HG03521 (cell line): ENCODE measurements at regions not wholly inside any gene's neighbourhood (a gene's known extent, or its start where the extent isn't known, plus 50 kb on each side); places are given as distances from the start of the nearest gene placed in this dataset.
A peak's percentile ranks its signal among the peaks of the same experiment; 100 is the strongest.

Source experiments
- ATAC-seq: cut with Tn5 transposase; IDR thresholded peaks from one replicate; pipeline ENCODE4 v1.9.1; 2021; ENCODE audit warnings: mild to moderate bottlenecking, moderate library complexity; ENCODE audit not compliant: unreplicated experiment

DNA sequence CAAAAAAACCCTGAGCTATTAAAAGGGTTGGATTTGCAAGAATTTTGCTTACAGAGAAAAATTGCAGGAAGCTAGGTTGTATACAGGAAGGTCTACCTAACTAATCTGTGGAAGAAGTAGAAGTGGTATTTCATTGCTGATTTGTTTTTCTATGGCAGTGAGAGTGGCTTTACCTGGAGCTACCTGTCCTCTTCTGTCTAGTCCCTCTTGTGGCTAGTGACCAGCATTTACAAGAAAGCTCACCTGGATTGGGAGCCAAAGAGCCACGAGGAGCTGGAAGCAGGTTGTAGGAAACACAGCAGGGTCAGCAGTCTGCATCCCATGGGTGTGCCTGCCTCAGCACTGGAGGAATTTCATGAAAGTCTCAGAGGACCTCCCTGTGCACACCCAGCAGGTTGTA is 120.3 kb upstream of the RALGAPA2 start:
- ATAC-seq: no peak

DNA sequence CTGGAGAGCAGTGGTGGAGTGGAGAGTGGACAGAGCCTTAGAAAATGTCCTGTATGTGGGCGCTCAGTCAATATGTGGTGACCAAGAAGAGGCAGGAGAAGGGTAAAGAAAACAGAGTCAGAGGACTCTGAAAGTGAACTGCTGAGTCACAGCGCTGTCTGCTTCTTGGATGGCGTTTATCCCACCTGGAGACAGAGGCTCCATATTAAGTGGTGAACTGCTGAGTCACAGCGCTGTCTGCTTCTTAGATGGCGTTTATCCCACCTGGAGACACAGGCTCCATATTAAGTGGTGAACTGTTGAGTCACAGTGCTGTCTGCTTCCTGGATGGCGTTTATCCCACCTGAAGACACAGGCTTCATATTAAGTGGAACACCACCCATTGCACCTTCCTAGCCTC is 119.3 kb upstream of the RALGAPA2 start:
- no peak for ATAC-seq

DNA sequence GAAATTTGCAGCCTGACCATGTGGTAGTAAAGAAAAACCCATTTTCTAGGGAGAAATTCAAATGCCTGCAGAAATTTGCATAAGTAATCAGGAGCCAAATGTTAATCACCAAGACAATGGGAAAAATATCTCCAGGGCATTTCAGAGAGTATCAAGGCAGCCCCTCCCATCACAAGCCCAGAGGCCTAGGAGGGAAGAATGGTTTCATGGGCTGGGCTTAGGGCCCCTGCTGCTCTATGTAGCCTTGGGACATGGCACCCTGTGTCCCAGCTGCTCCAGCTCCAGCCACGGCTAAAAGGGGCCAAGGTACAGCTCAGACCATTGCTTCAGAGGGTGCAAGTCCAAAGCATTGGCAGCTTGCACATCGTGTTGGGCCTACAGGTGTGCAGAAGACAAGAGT is 117.2 kb upstream of the RALGAPA2 start:
- ATAC-seq: no peak

DNA sequence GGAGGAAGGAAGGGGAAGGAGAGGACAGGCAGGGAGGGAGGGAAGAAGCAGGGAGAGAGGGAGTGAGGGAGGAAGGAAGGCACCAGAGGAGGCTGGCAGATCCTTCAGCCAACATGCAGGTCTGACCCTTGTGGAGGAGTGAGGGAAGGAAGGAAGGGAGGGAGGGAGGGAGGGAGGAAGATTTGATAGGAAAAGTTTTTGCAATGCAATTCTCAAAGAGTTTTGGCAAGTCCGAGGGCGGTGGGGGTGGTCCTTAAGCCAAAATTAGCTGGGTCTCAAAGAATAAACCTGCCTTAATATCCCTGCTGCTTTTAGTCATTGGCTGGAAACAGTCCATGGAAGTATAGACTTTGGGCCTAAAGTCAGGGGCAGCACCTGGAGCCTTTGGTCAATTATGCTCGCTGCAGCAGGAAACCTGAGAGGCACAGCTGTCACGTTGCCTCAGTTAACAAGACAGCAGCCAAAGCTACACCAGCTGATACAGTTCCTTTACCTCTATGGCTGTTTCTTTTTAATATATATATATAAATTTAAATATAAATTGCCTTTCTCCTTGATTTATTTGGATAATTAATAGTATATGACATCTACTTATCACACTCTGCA is 115.7 kb upstream of the RALGAPA2 start:
- no peak for ATAC-seq

DNA sequence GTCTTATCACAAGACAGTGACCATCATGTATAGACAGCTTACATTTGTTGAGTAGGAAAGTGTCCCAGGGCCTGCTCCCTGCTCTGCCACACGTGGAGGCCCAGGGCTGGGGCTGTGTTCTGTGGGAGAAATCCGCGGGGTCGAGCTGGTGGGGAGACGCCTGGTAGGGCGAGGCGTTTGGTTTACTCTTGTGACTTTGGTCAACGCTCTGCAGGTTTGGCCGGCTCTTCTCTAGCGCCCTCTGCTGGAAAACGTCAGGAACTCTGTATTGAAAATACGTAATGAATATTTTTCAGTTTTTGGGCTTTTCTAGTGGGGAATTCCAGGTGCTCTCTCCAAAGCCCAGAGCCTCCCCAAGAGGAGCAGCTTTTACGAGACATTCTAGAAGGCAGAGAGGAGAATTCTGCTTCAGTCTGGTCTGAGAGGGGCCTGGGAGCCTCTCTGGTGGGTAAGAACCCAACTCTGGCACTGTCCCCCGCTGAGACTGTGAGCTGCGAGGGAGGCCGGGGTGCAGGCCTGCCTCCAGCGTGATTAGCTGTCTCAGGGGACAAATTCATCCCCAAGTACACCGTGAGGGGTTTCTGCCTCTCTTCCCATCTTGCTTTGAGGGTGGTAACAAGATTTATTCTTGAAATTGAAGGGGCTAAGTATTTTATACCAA is 112.6 kb upstream of the RALGAPA2 start:
- peak; percentile 46 for ATAC-seq

DNA sequence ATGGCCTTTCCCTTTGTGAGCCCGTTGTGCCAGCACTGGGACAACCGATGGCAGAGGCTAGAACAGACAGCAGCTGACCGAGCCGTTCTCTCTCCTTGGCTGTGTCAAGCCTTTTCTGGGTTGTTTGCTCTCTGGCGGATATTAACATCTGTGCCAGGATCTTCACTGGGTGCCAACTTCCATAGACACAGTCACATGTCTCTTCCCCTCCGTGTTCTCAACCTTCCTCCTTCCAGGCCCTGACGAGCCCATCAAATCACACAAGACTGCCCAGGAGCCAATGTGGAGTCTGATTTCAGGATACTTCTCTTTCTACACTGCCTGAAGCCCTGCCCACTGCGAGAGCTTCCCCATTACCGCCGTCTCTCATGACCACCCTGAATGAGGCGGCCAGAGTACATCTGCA is 111.0 kb upstream of the RALGAPA2 start:
- no peak for ATAC-seq

DNA sequence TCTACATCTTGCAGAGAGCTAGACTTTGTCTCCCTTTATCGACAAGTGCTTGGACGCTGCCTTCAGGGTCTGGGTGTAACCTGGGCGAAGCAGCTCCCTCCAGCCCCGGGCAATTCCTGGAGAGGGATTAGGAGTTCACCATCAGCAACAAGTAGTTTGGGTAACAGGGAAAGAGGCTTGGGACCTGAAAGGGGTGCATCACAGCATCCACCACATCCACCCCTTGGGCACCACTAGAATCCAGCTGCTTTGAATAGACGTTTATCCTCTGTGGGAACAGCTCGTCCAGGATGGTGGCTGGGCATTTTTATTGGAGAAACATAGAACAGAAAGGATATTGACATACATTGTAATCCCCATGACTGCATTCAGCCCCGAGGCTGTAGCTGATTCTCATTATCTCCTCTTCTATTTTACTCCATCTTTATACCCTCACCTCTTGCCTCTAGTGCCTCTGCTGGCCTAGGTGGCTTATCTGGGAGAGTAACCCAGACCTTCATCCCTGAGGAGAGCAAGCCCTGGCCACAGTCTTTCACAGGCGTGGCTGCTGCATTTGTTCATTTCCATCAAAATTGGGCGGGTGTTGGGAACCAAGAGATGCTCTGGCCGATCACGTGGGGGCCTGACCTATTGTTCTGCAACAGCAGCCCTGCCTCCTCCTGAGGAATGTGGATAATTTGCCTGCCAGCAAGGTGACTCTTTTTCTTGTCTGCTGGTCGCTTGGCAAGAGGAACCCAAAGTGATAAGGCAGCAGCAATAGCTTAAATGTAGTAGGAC is 109.2 kb upstream of the RALGAPA2 start:
- ATAC-seq: no peak

DNA sequence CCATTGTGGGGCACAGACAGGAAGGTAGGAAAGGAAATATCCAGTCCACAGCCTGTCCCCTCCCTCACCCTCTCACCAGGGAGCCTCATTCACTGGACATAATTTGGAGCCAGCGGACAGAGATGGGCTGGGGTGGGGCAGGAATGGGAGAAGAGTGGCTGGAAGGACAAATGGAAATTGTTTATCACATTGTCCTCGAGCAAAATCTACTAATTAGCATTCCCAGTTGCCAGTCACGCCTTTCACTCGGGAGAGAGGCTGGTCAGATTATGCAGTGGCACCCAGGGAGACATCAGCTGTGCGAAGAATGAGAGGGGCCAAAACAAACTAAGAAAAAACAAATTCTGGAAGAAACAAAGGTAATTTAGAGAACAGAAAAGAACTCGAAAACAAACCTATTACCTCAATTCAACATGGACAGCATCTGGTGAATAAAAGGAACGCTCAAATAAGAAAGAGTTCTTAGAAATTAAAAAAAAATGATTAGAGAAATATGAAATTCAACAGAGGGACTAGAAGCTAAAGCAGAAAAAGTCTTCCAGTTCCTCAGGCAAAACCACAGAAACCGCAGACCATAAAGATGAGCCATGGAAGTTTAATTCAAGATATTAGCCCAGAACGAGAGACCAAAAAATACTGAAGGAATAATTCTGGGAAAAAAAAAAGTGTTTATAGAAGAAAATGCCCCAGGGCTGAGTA is 108.5 kb upstream of the RALGAPA2 start:
- ATAC-seq: no peak

DNA sequence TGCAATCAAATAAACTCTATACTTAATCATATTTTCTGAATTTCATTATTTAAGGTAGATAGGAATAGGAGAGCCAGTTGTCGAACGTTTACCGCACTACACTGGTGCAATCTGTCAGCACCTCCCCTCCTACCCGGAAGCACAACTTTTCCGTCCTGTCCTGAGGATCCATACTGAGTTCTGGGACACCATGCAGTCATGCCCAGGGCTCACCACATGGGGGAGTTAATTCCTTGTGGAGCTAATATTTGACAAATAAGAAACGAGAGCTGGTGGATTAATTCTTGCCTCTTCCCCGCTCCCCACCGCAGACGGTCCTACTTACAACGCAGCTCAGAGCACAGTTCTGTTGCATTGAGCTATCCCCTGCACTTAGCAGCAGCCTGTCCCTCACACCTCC is 107.7 kb upstream of the RALGAPA2 start:
- ATAC-seq: no peak

DNA sequence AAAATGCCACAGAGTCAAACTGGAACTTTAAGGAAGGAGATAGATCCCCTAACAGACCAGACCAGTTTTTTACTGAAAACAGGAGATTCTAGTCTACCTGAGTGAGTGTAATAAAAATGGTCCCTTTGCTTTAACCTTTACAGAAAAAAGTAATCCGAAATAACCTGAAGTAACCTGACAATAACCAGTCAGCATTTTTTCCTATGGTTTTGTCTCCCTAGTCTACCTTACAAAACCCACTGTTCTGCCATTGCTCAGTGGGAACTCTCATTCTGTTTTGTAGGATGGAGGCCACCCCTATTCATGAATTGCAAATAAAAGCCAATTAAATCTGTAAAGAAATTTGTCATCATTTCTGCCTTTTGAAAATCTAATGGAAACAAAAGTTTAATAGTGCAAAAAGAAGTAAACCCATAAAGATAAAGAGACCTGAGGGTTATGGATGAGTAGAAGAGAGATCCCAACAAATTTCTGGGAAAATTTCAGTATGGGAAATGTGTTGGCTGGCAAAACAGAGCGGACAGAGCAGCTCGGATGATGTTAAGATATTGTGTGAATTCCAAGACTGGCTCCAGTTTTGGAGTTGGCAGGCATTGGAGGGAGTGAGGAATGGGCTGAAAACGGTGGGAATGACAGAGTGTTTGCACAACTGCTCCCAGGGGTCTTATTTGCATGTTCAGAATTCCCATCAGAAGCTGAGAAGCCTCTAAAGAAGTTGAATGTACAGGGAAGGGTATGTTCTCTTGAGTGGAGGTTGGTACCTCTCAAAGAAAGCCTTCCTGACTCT is 104.7 kb upstream of the RALGAPA2 start:
- no peak for ATAC-seq

DNA sequence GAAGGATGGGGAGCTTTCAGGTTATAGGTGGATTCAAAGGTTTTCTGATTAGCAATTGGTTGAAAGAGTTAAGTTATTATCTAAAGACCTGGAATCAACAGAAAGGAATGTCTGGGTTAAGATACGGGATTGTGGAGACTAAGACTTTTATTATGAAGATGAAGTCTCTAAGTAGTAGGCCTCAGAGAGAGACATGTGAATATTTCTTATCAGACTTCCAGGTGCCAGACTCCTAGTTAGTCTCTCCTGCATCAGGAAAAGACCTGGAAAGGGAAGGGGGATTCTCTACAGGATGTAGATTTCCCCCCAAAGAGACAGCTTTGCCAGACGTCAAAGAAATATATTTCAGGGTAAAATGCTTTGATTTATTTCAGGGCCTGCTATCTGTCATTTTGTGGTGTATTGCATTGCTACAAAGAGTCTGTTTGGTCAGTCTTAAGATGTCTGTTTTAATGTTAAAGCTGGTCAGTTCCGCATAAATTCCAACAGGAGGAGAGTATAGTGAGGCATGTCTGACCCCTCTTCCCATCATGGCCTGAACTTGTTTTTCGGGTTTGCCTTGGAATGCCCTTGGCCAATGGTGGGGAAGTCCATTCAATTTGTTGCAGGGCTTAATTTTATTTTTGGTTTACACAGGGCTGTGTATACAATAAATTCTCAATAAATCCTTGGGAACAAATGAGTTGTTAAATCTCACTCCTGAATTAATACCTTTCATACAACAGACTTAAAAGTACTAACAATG is 103.4 kb upstream of the RALGAPA2 start:
- no peak for ATAC-seq

DNA sequence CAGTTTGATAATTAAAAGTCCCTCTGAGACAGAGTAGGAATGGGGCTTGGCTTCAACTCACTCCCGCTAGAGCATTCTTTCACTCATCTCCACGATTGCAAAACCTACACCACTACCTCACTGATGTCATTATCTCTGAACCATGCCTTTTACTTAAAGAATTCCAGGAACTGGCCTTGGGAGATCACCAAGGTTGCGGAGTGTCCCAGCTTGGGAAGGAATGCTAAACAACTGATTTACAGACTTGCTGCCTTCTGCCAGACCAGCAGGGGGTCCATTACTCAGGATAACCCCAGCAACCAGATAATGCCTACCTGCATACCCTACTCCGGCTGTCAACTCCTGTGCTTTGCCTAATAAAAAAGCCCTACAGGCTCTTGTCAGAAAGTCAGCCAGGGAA is 102.2 kb upstream of the RALGAPA2 start:
- no peak for ATAC-seq

DNA sequence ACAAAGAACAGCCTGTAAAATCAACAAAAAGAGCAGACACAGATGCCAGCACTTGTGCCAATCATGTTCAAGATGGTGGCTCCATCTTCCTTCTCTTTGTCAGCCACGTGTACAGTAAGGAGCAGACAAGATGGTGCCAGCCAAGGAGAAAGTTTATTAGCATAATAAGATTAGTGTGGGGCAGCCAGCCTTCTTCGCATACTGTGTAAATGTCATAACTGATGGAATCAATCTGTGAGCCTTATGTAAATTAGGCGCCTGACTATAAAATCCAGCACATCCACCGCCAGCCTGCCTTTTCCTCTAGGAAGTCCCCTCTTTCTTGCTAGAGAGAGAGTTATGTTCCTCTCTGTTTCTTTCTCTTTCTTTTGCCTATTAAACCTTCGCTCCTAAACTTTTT is 99.7 kb upstream of the RALGAPA2 start:
- no peak for ATAC-seq

DNA sequence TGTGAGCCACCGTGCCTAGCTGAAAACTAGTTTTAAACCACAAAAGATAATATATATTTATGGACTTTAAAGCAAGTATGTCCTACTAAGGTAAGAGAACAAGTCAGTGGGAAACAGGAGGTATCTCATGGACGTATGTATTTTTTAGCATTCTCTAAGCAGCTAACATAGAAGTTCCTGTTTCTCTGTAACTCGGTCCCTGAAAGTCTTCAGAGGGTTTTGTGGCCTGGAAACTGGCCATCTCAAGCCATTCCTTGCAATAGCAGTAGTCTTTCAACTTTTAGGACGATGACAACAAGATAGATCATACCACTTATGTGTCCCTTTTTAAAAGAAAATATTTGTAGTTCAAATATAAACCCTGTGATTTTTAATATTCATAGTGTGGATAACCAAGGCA is 95.6 kb upstream of the RALGAPA2 start:
- no peak for ATAC-seq

DNA sequence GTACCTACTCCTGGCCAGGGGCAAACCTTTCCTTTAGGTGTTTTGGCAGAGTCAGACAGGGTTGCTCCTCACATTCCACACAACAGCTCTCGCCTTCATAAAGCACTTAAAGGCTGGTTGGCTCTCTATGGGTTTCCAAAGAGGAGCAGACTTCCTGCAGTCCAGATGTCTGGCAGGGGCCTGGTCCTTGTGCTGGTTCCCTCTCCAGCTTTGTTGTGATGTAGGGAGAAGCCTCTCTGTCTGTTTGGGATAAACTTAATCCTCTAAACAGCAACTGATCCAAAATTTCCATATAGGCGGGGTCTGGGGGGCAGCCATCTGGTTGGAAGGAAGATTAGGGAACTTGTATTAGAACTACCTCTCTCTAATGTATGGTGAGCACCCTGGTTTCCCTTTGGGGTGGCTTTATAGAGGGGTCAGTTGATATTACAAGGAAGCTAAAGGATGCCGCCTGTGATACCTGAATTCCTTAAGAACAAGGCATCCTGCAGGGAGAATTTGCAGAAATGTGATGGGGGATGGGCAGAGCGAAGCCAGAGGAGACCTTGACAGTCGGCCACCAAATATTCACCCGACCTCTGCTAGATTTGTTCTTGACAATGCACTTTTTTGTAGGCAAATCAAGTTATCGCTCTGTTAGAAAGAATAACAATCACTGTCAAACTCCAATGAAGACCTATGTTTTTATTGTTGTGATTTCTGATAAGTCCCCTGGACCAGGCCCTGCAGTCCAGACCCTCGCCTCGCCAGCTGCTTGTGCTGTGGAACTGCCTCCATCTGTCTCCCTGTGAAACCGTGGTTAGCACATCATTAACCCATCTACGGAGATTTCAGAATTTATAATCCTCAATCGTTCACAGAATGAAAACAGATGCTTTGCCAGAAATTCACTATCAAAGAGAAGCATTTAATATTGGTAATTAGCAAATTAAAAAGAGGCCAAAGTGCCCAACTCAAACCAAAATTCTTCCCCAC is 94.0 kb upstream of the RALGAPA2 start:
- ATAC-seq: no peak

DNA sequence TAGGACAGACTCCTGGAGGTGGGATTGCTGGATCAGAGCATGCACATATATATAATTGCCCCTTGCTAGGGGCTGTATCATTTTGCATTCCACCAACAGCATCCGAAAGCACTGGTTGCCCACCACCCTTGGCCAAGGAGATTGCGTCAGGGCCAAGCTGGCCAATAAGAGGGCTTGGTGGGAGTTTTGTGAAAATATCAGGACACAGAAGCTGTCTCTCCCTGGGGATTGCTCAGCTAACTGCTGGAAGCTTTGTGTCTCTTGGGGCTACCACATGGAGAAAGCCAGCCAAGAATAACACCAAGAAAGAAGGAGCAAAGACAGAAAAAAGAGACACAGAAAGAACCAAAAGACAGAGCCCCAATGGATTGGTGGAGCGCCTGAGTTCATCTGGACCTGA is 90.6 kb upstream of the RALGAPA2 start:
- ATAC-seq: no peak

DNA sequence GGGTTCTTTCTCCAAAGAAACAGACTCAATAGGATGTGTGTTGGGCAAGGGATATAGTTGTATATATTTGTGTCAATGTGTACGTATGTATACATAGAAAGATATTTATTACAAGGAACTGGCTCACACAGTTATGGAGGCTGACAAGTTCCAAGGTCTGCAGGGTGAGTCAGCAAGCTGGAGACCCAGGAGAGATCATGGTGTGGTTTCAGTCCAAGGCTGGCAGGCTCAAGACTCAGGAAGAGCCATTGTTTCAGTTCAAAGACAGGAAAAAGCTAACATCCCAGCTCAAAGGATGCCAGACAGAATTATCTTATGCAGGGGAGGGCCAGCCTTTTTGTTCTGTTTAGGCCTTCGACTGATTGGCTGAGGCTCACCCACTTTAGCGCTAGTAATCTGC is 89.9 kb upstream of the RALGAPA2 start:
- ATAC-seq: no peak

DNA sequence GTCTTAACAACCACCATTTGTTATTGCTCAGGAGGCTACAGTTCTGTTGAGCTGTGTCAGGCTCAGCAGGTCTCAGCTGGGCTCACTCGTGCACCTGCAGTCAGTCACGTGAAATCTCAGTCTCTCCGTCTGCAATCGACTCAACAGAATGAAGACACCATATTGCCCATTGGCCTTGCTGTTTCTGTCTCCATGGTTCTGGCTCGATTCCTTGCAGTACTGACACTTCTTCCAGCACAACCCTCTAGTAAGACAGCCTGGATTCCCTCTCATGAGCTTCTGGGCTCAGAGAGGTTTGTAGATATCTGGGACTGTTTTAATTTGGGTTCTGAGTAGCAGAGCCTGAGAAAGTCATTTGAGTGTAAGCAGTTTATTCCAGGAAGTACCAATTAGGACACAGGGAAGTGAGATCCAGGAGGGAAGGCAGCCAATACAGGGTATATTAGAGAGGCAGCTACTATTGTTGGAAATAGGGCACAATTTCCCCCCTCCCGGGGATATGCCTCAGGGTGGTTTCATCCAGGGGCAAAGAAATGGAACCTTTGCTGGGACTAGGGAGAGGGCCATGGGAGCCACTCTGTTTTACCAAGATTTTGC is 87.4 kb upstream of the RALGAPA2 start:
- no peak for ATAC-seq
